ES-I3 (cell line): ENCODE measurements at regions not wholly inside any gene's neighbourhood (a gene's known extent, or its start where the extent isn't known, plus 50 kb on each side); places are given as distances from the start of the nearest gene placed in this dataset.

Experiments used
- H3K36me3 ChIP-seq: 2 replicates; pipeline ENCODE4 v1.6.1; 2013; ENCODE audit warnings: mild to moderate bottlenecking, low read length, control low read depth, moderate library complexity; ENCODE audit not compliant: insufficient read depth
- H3K4me1 ChIP-seq: 2 replicates; pipeline ENCODE4 v1.6.1; 2013; ENCODE audit warnings: mild to moderate bottlenecking, control low read depth, low read length; ENCODE audit not compliant: insufficient read depth
- H3K9ac ChIP-seq: 2 replicates; pipeline ENCODE4 v1.6.1; 2013; ENCODE audit warnings: low read depth, mild to moderate bottlenecking, low read length, moderate library complexity
- H3K9me3 ChIP-seq: 2 replicates; pipeline ENCODE4 v1.6.1; 2013; ENCODE audit warnings: mild to moderate bottlenecking, low read length, moderate library complexity; ENCODE audit not compliant: control insufficient read depth, insufficient read depth

- H3K4me1 ChIP-seq: peaks cover 5% of the 10 kb centered on the region; the same call in 1 of the 2 replicates
- H3K9ac ChIP-seq: no peak overlapping the region
- no peaks in the 10 kb centered on the region for H3K9me3 ChIP-seq
- no peaks in the 10 kb centered on the region for H3K36me3 ChIP-seq
Measured at GRCh38 chr20:11976966-11977365, 59.3 kb downstream of the BTBD3 start.

DNA sequence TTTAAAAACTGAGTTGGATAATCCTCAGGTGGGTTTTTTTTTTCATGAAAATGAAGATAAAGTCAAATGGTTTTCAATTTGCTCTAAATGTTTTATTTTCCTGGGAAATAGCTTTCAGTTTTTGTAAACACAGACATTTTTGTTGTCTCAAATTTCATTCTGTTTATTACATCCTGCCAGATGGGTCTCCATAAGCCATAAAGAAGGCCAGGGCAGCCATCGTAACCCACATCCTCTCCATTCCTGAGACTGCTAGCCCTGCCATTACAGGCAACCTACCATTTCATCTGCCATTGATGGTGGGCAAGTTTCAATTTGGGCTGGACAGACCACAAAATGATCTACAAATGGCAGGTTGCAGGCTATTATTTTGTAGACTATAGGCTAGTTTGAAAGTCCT is 60.8 kb downstream of the BTBD3 start:
- Histone ChIP-seq H3K9ac (no peak overlapping the region), H3K36me3 (no peaks in the 10 kb centered on the region), H3K4me1 (peaks cover 5% of the 10 kb centered on the region; the same call in 1 of the 2 replicates), H3K9me3 (no peaks in the 10 kb centered on the region)

- H3K4me1 ChIP-seq: peaks cover 5% of the 10 kb centered on the region; the same call in 1 of the 2 replicates
- H3K9me3 ChIP-seq: no peaks in the 10 kb centered on the region
- H3K9ac ChIP-seq: no peak overlapping the region
- H3K36me3 ChIP-seq: no peaks in the 10 kb centered on the region
Measured at GRCh38 chr20:11979306-11979990, 61.8 kb downstream of the BTBD3 start.

- no peaks in the 10 kb centered on the region for H3K9me3 ChIP-seq
- H3K9ac ChIP-seq: no peak overlapping the region
- peaks cover 5% of the 10 kb centered on the region; the same call in 1 of the 2 replicates for H3K4me1 ChIP-seq
- H3K36me3 ChIP-seq: no peaks in the 10 kb centered on the region
Measured at GRCh38 chr20:11980263-11980662, 62.6 kb downstream of the BTBD3 start.

DNA sequence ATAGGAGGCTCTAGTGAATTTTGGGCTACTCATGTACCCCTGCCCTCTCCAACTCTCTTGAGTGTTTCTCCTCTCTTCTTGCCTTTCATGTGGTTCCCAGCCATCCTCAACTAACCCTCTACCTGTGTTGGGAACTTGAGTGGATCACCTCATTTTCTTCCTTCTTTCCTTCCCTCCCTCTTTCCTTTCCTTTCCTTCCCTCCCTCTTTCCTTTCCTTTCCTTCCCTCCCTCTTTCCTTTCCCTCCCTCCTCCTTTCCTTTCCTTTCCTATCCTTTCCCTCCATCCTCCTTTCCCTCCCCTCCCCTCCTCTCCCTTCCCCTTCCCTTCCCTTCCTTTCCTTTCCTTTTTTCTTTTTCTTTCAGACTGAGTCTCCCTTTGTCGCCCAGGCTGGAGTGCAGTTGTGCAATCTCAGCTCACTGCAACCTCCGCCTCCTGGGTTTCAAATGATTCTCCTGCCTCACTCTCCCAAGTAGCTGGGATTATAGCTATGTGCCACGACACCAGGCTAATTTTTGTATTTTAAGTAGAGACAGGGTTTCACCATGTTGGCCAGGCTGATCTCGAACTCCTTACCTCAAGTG is 63.8 kb downstream of the BTBD3 start:
- H3K4me1 ChIP-seq: peaks cover 5% of the 10 kb centered on the region; the same call in 1 of the 2 replicates
- H3K36me3 ChIP-seq: no peaks in the 10 kb centered on the region
- H3K9me3 ChIP-seq: no peaks in the 10 kb centered on the region
- no peak overlapping the region for H3K9ac ChIP-seq

DNA sequence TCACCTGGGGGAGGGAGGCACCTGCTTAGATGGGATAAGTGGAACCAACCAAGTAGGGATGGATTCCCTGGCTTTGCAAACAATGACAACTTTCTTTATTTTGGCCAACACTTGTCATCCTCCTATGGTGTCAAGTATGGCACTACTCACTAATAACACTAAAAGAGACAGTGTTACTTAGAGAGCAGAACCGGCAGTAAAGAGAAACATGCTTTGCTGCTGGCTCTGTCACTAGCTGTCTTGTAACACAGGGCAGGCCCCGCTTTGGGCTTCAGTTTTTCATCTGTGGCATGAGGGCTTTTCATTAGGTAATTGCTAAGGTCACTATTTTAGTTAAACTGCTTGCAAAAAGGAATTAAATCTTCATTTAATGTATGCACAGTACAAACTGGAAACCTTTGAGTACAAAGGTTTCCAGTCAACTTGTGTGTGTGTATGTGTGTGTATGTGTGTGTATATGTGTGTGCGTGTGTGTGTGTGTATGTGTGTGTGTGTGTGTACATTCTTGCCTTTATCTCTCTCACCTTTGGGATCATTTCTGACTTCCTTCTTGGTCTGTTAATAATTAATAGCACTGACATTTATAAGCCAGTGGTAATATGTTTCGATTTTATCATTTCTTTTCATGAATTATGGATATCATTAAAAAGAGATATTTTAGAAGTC is 64.7 kb downstream of the BTBD3 start:
- no peaks in the 10 kb centered on the region for H3K9me3 ChIP-seq
- H3K4me1 ChIP-seq: peaks cover 5% of the 10 kb centered on the region; the same call in 1 of the 2 replicates
- H3K9ac ChIP-seq: no peak overlapping the region
- no peaks in the 10 kb centered on the region for H3K36me3 ChIP-seq

DNA sequence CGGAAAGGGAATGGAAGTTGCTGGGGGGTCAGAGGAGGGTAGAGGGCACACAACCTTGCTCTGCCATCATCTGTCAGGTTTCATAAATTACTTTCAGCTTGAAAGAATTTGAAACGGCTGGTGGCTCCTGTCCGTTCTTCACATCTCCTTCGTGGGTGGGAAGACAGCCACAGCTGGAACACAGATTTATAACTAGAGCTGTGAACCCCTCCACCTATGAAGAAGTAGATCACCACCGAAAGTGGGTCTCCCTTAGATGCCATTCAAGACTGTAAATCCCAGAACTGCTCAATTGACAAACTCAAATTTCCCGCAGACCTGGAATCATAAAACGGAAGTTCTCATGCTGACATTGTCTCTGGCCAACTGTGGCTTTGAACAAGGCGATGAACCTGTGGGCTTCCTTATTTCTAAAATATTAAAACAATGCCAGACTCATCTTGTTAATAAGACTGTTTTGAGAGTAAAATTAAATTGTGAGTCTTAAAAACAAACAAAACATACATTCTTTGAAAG is 65.3 kb downstream of the BTBD3 start:
- H3K36me3 ChIP-seq: no peaks in the 10 kb centered on the region
- H3K9me3 ChIP-seq: no peaks in the 10 kb centered on the region
- H3K9ac ChIP-seq: no peak overlapping the region
- H3K4me1 ChIP-seq: peaks cover 5% of the 10 kb centered on the region; the same call in 1 of the 2 replicates

- Histone ChIP-seq H3K4me1 (no peaks in the 10 kb centered on the region), H3K9me3 (no peaks in the 10 kb centered on the region), H3K9ac (no peak overlapping the region), H3K36me3 (no peaks in the 10 kb centered on the region)
Measured at GRCh38 chr20:11986954-11987353, 69.3 kb downstream of the BTBD3 start.

DNA sequence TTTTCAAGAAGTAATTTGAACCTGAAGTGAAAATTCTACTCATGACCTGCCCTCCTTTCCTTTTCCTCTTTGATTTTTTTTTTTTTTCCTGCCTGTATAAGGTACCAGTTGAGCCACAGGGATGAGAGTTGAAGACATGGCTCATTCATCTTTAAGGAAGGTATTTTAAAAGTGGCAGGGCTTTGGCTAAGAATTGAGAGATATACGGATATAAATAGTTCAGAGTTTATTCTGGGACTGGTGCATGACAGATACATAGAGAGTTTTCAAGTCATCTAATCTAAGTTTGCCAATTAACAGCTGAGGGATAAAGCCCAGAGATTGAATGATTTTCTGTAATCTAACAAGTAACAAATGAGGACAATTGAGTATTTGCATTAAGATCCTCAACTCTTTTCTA is 69.8 kb downstream of the BTBD3 start:
- Histone ChIP-seq H3K36me3 (no peaks in the 10 kb centered on the region), H3K4me1 (no peaks in the 10 kb centered on the region), H3K9ac (no peak overlapping the region), H3K9me3 (no peaks in the 10 kb centered on the region)

DNA sequence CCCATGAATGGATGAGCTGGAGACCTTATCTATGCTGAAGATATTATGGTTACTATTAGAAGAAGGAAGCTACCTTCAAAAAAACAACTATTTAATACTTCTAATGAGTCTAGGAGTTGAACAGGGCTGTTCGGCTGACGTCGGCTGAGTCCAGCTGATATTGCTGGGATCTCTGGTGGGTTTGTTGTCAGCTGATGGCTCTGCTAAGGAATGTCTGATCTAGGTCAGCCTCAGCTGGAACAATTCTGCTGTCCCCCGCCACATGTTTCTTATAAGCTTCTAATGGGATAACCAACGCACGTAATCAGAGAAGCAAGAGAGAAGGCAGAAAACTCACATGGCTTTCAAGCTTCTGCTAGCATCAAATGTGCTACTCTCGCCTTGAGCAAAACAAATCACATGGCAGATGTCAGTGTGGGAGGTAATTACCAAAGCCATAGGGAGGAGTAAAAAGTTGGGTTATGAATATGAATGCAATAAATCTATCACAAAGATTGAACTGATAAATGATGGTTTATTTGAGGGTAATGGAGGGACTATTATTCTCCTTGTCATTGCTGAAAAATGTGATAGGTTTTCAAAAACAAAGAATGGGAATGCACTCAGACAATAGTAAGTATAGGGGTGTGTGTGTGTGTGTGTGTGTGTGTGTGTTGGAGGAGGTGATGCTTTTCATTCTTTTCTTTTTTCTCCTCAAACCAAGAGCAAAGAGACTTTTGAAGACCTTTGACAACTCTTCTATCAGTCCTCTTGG is 71.5 kb downstream of the BTBD3 start:
- H3K4me1 ChIP-seq: no peaks in the 10 kb centered on the region
- no peak overlapping the region for H3K9ac ChIP-seq
- no peaks in the 10 kb centered on the region for H3K9me3 ChIP-seq
- H3K36me3 ChIP-seq: no peaks in the 10 kb centered on the region

DNA sequence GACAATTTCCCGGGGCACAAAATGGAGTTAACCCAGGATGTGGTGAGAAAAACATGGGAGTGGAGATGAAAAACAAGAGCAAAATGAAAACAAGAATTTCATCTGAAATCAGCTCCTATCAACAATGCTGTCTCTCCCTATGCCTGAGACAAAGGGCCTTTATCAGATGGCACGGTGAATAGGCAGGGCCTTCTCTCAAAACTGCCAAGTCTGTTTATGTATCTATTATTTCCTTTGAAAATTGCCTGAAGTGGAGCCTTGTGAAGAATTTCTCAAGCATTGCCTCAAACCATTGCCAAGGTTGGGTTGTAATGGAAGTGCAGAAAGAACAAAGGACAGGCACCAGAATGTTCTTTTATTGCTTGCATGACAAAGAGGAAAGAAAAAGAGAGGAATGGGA is 74.7 kb downstream of the BTBD3 start:
- Histone ChIP-seq H3K36me3 (no peaks in the 10 kb centered on the region), H3K9ac (no peak overlapping the region), H3K9me3 (no peaks in the 10 kb centered on the region), H3K4me1 (no peaks in the 10 kb centered on the region; the same call in 1 of the 2 replicates)

DNA sequence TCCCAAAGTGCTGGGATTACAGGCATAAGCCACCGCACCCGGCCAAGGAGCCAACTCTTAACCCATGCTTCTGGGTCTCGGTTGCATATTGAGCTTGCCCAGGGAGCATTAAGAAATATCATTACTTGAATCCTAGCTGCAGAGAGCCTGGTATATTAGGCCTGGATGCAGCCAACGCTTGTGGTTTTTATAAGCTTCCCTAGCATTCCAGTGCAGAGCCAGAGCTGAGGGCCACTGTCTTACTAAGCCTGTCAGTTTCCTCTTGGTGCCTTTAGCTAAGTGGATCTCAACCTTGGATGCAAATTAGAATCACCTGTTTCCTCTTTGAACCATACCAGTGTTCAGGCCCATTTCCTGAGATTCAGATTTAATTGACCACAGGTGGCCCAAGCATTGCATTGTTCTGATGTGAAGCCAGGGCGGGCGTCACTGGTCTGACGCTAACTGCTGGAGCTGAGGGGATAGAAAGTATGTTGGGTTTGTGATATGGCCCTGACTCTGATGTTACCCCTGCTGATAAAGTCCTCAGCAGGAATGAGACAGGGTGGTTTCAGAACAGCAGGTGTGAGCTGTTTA is 76.3 kb downstream of the BTBD3 start:
- no peak overlapping the region for H3K9ac ChIP-seq
- H3K9me3 ChIP-seq: no peaks in the 10 kb centered on the region
- H3K36me3 ChIP-seq: no peaks in the 10 kb centered on the region
- no peaks in the 10 kb centered on the region; the same call in 1 of the 2 replicates for H3K4me1 ChIP-seq

DNA sequence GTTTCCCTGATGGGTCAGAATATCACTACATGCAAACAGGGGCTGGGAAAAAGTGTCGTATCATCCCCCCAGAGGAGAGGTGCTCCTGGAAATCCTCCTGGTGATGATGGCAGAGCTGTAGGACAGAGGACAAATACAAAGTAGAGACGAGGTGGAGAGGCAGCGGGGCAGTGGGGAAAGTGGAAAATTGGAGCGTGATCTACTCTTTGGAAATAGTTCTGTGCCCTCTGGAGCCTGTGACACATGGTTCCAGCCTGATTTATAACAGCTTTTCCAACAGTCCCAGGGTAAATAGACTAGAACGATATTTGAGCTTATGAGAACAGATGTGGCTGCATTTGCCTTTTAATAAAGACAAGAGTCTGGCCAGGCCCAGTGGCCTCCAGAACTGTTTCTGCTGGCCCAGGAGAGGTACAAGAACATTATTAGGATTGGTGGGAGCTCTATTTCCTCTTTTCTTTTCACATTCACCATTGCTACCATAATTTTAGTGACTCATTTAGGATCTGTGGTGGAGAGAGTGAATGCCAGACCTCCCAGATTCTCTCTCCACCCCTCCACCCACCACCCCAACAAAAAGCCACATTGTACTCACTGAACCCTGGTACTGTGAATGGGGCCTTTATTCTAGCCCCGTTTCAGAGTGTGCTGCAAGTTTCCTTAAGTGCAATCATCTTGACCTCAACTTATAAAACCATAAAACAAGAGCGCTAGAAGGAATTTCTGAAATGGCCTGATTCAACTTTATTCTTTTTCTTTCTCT is 78.3 kb downstream of the BTBD3 start:
- H3K9ac ChIP-seq: no peak overlapping the region
- H3K36me3 ChIP-seq: no peaks in the 10 kb centered on the region
- no peaks in the 10 kb centered on the region for H3K9me3 ChIP-seq
- no peaks in the 10 kb centered on the region; the same call in 1 of the 2 replicates for H3K4me1 ChIP-seq
